ENCODE measurements at regions not wholly inside any gene's neighbourhood (a gene's known extent, or its start where the extent isn't known, plus 50 kb on each side); places are given as distances from the start of the nearest gene placed in this dataset.

DNA sequence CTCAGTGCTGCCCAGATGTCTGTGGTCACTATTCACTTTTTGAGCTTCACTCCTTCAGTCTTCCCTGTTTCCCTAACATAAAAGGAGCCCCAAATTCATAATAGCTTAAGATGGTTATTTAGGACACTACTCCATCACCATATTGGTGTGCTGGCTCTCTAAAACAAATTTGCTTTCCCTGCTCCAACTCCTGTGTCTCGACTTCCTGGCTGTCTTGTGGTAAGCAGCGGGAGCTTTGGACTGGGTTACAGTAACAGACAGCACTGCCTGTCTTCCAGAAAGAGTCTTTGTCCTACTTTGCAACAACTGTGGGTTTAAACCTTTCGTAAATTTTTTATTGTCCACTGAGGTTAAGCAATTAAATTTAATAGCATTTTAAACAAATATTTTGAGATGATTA, 389.4 kb downstream of the CDH9 start:
- no peaks in the 10 kb centered on the region for H4K20me1 ChIP-seq (ENCODE audit: control insufficient read depth, insufficient read depth, low read length, poor library complexity, severe bottlenecking)
- ATAC-seq (ENCODE audit: low read depth), result no peak
- no peak overlapping the region for H3K27ac ChIP-seq (ENCODE audit: low read length in 2 of 2)
- no peak overlapping the region for H3K9ac ChIP-seq (ENCODE audit: low read length)
- Mint-ChIP-seq H3K27me3 (no peaks in the 10 kb centered on the region), H3K4me3 (no peak overlapping the region), H3K9me3 (ENCODE audit: insufficient read depth) (peaks cover 13% of the 10 kb centered on the region), H3K27ac (no peak overlapping the region), H3K4me1 (no peaks in the 10 kb centered on the region)
- H3K4me1 ChIP-seq (ENCODE audit: control insufficient read depth in 2 of 2, insufficient read depth in 2 of 2, low read length in 2 of 2), result no peaks in the 10 kb centered on the region
- H3K4me2 ChIP-seq (replicated peaks; ENCODE audit: low read depth, low read length, poor library complexity, severe bottlenecking), result no peak overlapping the region
- TF ChIP-seq, protein P1, sequence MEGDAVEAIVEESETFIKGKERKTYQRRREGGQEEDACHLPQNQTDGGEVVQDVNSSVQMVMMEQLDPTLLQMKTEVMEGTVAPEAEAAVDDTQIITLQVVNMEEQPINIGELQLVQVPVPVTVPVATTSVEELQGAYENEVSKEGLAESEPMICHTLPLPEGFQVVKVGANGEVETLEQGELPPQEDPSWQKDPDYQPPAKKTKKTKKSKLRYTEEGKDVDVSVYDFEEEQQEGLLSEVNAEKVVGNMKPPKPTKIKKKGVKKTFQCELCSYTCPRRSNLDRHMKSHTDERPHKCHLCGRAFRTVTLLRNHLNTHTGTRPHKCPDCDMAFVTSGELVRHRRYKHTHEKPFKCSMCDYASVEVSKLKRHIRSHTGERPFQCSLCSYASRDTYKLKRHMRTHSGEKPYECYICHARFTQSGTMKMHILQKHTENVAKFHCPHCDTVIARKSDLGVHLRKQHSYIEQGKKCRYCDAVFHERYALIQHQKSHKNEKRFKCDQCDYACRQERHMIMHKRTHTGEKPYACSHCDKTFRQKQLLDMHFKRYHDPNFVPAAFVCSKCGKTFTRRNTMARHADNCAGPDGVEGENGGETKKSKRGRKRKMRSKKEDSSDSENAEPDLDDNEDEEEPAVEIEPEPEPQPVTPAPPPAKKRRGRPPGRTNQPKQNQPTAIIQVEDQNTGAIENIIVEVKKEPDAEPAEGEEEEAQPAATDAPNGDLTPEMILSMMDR (IDR thresholded peaks at IDR 0.05), result no peak
- TF ChIP-seq EZH2 (IDR thresholded peaks at IDR 0.05; ENCODE audit: borderline replicate concordance, insufficient read depth, low read depth, low read length, poor library complexity, severe bottlenecking), result no peak
- 74% methylated on average over 2 of the region's 3 CpGs for WGBS (ENCODE audit: insufficient coverage)
- H2AFZ ChIP-seq (ENCODE audit: insufficient read depth, low read depth, low read length, poor library complexity, severe bottlenecking), result no peak overlapping the region
- no peaks in the 10 kb centered on the region for H3K36me3 ChIP-seq (replicated peaks in 1 of 2; ENCODE audit: control extremely low read depth in 1 of 2, control insufficient read depth in 1 of 2, extremely low read depth in 1 of 2, insufficient read depth in 2 of 2, low read length in 1 of 2)
- H3K9me3 ChIP-seq (ENCODE audit: control extremely low read depth in 1 of 3, control insufficient read depth in 2 of 3, insufficient read depth in 1 of 3, low read length in 2 of 3), result no peaks in the 10 kb centered on the region
- no peaks in the 10 kb centered on the region for H3K79me2 ChIP-seq (ENCODE audit: control insufficient read depth, insufficient read depth, low read length)
- H3K4me3 ChIP-seq (ENCODE audit: control extremely low read depth in 1 of 5, extremely low read depth in 1 of 5, insufficient read depth in 1 of 5, low read depth in 2 of 5, low read length in 4 of 5), result no peak overlapping the region
- H3K27me3 ChIP-seq (replicated peaks in 1 of 4; ENCODE audit: control extremely low read depth in 1 of 4, control insufficient read depth in 3 of 4, insufficient read depth in 4 of 4, low read length in 3 of 4), result no peaks in the 10 kb centered on the region
- ChIA-PET CTCF (no interaction called here), POLR2A (no interaction called here)
- DNase-seq, result no peak
- intact Hi-C loops (cut with micrococcal nuclease), result no loop called here

- no peak for ATAC-seq (ENCODE audit: low read depth)
- DNase-seq, result no peak
- H3K4me1 ChIP-seq (ENCODE audit: control insufficient read depth in 2 of 2, insufficient read depth in 2 of 2, low read length in 2 of 2), result no peaks in the 10 kb centered on the region
- TF ChIP-seq, protein P1 (IDR thresholded peaks at IDR 0.05), result no peak
- TF ChIP-seq EZH2 (IDR thresholded peaks at IDR 0.05; ENCODE audit: borderline replicate concordance, insufficient read depth, low read depth, low read length, poor library complexity, severe bottlenecking), result no peak
- no peak overlapping the region for H3K27ac ChIP-seq (ENCODE audit: low read length in 2 of 2)
- H3K4me3 ChIP-seq (ENCODE audit: control extremely low read depth in 1 of 5, extremely low read depth in 1 of 5, insufficient read depth in 1 of 5, low read depth in 2 of 5, low read length in 4 of 5), result no peak overlapping the region
- no peaks in the 10 kb centered on the region for H3K27me3 ChIP-seq (replicated peaks in 1 of 4; ENCODE audit: control extremely low read depth in 1 of 4, control insufficient read depth in 3 of 4, insufficient read depth in 4 of 4, low read length in 3 of 4)
- POLR2A ChIA-PET, result no interaction called here
- H3K79me2 ChIP-seq (ENCODE audit: control insufficient read depth, insufficient read depth, low read length), result no peaks in the 10 kb centered on the region
- no peaks in the 10 kb centered on the region for H3K36me3 ChIP-seq (replicated peaks in 1 of 2; ENCODE audit: control extremely low read depth in 1 of 2, control insufficient read depth in 1 of 2, extremely low read depth in 1 of 2, insufficient read depth in 2 of 2, low read length in 1 of 2)
- H2AFZ ChIP-seq (ENCODE audit: insufficient read depth, low read depth, low read length, poor library complexity, severe bottlenecking), result no peak overlapping the region
- intact Hi-C loops (cut with micrococcal nuclease), result no loop called here
- Mint-ChIP-seq H3K4me3 (no peak overlapping the region), H3K4me1 (no peaks in the 10 kb centered on the region), H3K9me3 (ENCODE audit: insufficient read depth) (peaks cover 13% of the 10 kb centered on the region), H3K27ac (no peak overlapping the region), H3K27me3 (no peaks in the 10 kb centered on the region)
- WGBS (ENCODE audit: insufficient coverage), result 100% methylated on average over 1 of the region's 2 CpGs
- CTCF ChIA-PET, result no interaction called here
- no peak overlapping the region for H3K4me2 ChIP-seq (replicated peaks; ENCODE audit: low read depth, low read length, poor library complexity, severe bottlenecking)
- H4K20me1 ChIP-seq (ENCODE audit: control insufficient read depth, insufficient read depth, low read length, poor library complexity, severe bottlenecking), result no peaks in the 10 kb centered on the region
- no peak overlapping the region for H3K9ac ChIP-seq (ENCODE audit: low read length)
- no peaks in the 10 kb centered on the region for H3K9me3 ChIP-seq (ENCODE audit: control extremely low read depth in 1 of 3, control insufficient read depth in 2 of 3, insufficient read depth in 1 of 3, low read length in 2 of 3)
These were observed 390.6 kb downstream of the CDH9 start for GRCh38 chr5:26647781-26648180.

Data from B cell (primary cell).